Liver (tissue), 1 donor: ENCODE measurements at regions not wholly inside any gene's neighbourhood (a gene's known extent, or its start where the extent isn't known, plus 50 kb on each side); places are given as distances from the start of the nearest gene placed in this dataset. TPM values are rescaled to one million over a fixed set of nuclear protein-coding genes. Genes with fewer than 3 reads are reported as not detected.

Experiments used
- small RNA-seq: library from RNA; depleted of rRNA; stranded (forward); fragments of <200 nt; gene quantifications from one replicate; pipeline ENCODE3, GENCODE V24; 2014

Small RNA genes in the stretch of these regions (small RNA-seq; reads per million reads assigned to genes)
- not detected for gene AC008134.1
